ENCODE measurements at regions not wholly inside any gene's neighbourhood (a gene's known extent, or its start where the extent isn't known, plus 50 kb on each side); places are given as distances from the start of the nearest gene placed in this dataset.

DNA sequence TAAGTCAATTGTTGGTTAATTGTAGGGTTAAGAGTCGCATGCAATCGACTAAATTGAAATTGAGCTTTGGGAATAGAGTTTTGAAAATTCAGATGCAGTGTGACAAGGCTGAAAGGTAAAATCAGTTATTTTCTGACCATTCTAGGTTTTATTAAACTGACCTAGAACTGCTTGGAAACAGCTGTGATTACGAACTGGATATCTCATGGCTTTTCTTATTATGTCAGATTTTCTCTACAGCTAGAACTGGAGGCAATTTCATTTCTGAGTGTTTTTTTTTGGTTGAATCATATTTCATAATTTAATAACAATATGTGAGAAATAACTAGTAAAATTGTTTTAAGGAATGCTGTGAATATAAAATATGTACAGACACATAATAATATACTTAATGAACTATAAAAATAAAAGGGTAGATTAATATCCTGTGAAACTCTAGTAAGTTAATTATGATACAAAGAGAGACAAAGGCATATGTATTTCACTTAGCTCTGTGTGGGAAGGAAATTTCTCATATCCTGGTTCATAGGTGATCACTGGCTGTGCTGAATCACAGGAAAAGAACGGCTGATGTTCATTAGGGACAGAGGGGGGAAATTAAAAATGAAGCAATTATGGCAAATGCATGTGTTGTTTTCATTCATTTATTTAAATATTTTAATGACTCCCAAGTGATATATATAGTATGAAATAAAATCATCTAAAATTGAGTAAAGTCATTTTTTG is 403.2 kb downstream of the ZIC1 start:
- H3K4me3 ChIP-seq = no peak overlapping the region
- no peak overlapping the region for H3K27ac ChIP-seq
- no peaks in the 10 kb centered on the region for H3K36me3 ChIP-seq
- 72 to 83% (median 78%) methylated on average over 4 of the region's 4 CpGs for WGBS, 5 donors
- no peak for DNase-seq
- peaks cover 0 to 3% (median 0%) of the 10 kb centered on the region in 7 donors for H3K27me3 ChIP-seq (replicated peaks in 1 of 7)
- H3K9me3 ChIP-seq = peaks cover 0 to 8% (median 0%) of the 10 kb centered on the region in 8 donors
- intact Hi-C loops (cut with DNase I; ENCODE audit: low total_unique reads) = no loop called here
- H3K4me1 ChIP-seq = no peaks in the 10 kb centered on the region
- no peak for TF ChIP-seq POLR2AphosphoS5 (IDR thresholded peaks at IDR 0.05)
- TF ChIP-seq POLR2A (IDR thresholded peaks at IDR 0.05) = no peak
- TF ChIP-seq, protein P1, sequence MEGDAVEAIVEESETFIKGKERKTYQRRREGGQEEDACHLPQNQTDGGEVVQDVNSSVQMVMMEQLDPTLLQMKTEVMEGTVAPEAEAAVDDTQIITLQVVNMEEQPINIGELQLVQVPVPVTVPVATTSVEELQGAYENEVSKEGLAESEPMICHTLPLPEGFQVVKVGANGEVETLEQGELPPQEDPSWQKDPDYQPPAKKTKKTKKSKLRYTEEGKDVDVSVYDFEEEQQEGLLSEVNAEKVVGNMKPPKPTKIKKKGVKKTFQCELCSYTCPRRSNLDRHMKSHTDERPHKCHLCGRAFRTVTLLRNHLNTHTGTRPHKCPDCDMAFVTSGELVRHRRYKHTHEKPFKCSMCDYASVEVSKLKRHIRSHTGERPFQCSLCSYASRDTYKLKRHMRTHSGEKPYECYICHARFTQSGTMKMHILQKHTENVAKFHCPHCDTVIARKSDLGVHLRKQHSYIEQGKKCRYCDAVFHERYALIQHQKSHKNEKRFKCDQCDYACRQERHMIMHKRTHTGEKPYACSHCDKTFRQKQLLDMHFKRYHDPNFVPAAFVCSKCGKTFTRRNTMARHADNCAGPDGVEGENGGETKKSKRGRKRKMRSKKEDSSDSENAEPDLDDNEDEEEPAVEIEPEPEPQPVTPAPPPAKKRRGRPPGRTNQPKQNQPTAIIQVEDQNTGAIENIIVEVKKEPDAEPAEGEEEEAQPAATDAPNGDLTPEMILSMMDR (IDR thresholded peaks at IDR 0.05 in 8 of 11, conservative IDR thresholded peaks at IDR 0.05 in 3 of 11) = no peak

DNA sequence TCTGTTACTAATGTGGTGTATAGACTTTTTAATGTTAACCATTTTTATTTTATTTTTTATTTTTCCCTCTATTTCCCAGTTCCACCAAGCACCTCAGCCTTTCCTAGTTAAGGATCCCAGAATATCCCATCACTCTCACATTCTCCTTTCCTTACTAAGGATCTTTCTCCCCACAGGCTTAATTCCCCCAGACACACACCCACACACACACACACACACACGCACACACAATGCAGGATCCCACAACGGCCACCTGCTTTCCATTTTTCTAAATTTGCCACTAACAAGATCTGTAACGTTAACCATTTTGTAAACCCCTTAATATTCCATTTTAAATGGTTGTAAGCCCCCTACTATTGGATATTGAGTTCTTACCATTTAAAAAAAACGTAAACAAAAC is 404.1 kb downstream of the ZIC1 start:
- TF ChIP-seq POLR2AphosphoS5 (IDR thresholded peaks at IDR 0.05) = no peak
- TF ChIP-seq POLR2A (IDR thresholded peaks at IDR 0.05) = no peak
- TF ChIP-seq, protein P1 (IDR thresholded peaks at IDR 0.05 in 8 of 11, conservative IDR thresholded peaks at IDR 0.05 in 3 of 11) = no peak
- intact Hi-C loops (cut with DNase I; ENCODE audit: low total_unique reads) = no loop called here
- 71 to 79% (median 73%) methylated on average over 4 of the region's 4 CpGs for WGBS, 5 donors
- Histone ChIP-seq H3K4me3 (no peak overlapping the region), H3K9me3 (peaks cover 0 to 3% (median 0%) of the 10 kb centered on the region in 8 donors), H3K27ac (no peak overlapping the region), H3K27me3 (replicated peaks in 1 of 7) (peaks cover 0 to 3% (median 0%) of the 10 kb centered on the region in 7 donors), H3K4me1 (no peaks in the 10 kb centered on the region), H3K36me3 (no peaks in the 10 kb centered on the region)
- DNase-seq = no peak

DNA sequence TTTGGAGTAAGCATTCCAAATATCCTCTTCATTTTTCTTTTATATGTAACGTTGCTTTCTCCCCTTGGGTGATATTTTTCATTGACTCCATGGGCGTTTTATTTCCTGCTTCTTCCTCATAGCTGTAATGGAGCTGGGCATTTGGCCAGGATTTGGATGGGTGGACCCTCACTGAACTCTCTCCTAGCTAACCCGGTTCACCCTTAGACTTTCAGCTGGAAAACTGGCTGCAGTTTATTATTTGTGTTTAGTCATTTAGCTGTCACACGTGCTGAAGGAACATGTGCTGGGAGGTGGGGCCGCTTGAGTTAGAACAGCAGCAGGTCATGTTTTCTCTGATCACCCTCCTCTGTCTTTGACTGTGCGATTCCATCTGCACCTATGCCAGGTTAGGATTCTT is 407.6 kb downstream of the ZIC1 start:
- Histone ChIP-seq H3K36me3 (no peaks in the 10 kb centered on the region), H3K4me1 (no peaks in the 10 kb centered on the region), H3K27ac (no peak overlapping the region), H3K27me3 (replicated peaks in 1 of 7) (peaks cover 0 to 3% (median 0%) of the 10 kb centered on the region in 7 donors), H3K4me3 (no peak overlapping the region), H3K9me3 (no peaks in the 10 kb centered on the region)
- intact Hi-C loops (cut with DNase I; ENCODE audit: low total_unique reads) = no loop called here
- no peak for DNase-seq
- WGBS, 5 donors = 50 to 62% (median 56%) methylated on average over 6 of the region's 6 CpGs
- TF ChIP-seq POLR2A (IDR thresholded peaks at IDR 0.05) = no peak
- TF ChIP-seq, protein P1 (IDR thresholded peaks at IDR 0.05 in 8 of 11, conservative IDR thresholded peaks at IDR 0.05 in 3 of 11) = no peak
- no peak for TF ChIP-seq POLR2AphosphoS5 (IDR thresholded peaks at IDR 0.05)

DNA sequence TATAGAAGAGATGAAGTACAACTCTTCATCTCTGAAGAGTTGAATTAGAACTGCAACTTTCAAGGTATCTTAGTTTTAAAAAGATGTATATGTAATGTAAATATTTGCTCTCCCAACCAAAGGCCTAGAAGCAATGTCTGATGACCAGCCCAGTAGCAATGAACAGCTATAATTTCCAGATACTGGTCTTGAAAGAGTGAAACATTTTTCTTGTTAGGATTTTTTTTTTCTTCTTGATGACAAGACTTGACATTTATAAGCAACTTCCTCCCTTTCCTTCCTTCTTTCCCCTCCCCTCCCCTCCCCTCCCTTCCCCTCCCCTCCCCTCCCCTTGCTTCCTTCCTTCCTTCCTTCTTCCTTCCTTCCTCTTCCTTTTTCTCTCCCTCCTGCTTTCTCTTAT is 423.4 kb downstream of the ZIC1 start:
- no peak overlapping the region for H3K4me3 ChIP-seq
- TF ChIP-seq, protein P1 (IDR thresholded peaks at IDR 0.05 in 8 of 11, conservative IDR thresholded peaks at IDR 0.05 in 3 of 11) = no peak
- TF ChIP-seq POLR2A (IDR thresholded peaks at IDR 0.05) = no peak
- TF ChIP-seq POLR2AphosphoS5 (IDR thresholded peaks at IDR 0.05) = no peak

More for the DNA sequence above, 423.4 kb downstream of the ZIC1 start:
- Histone ChIP-seq H3K4me1 (no peaks in the 10 kb centered on the region), H3K27me3 (replicated peaks in 1 of 7) (no peaks in the 10 kb centered on the region), H3K27ac (no peak overlapping the region), H3K9me3 (no peaks in the 10 kb centered on the region), H3K36me3 (no peaks in the 10 kb centered on the region)
- intact Hi-C loops (cut with DNase I; ENCODE audit: low total_unique reads) = no loop called here
- no peak for DNase-seq
